PC-3 (cell line): ENCODE measurements at regions not wholly inside any gene's neighbourhood (a gene's known extent, or its start where the extent isn't known, plus 50 kb on each side); places are given as distances from the start of the nearest gene placed in this dataset.

Experiments
- ATAC-seq: fragments of 200-7000 bp; cut with Tn5 transposase; 2 replicates; pipeline ENCODE4 v1.9.1; 2020; ENCODE audit warnings: mild to moderate bottlenecking, moderate library complexity
- BruUV-seq: library from RNA; stranded (reverse); fragments of 400-500 nt; replicated peaks from 2 replicates; lab custom pipeline; 2021; lab: Mats Ljungman, UMichigan
- CTCF ChIA-PET: fragments of 300-600 bp; sonication (Branson Sonifier 250); formaldehyde crosslinking; loops from one replicate; lab custom pipeline; 2022; ENCODE audit warnings: antibody characterized with exemption; lab: Charles Lee
- POLR2A ChIA-PET: fragments of 300-600 bp; sonication (Branson Sonifier 250); formaldehyde crosslinking; loops from one replicate; lab custom pipeline; 2022; ENCODE audit warnings: antibody characterized with exemption; ENCODE audit not compliant: unreplicated experiment; lab: Charles Lee
- DNase-seq: peaks from one replicate; pipeline ENCODE4 v3.0.0-alpha.2; 2015
- H2AFZ ChIP-seq: fragments of 300-600 bp; sonication (generic); 2 replicates; pipeline ENCODE4 v1.6.0; 2016; ENCODE audit warnings: antibody characterized with exemption, low read length
- H3F3A ChIP-seq: fragments of 300-600 bp; sonication (generic); one replicate; pipeline ENCODE4 v1.6.0; 2017; ENCODE audit warnings: antibody characterized with exemption, low read length, control low read depth, mild to moderate bottlenecking; ENCODE audit not compliant: unreplicated experiment
- H3K27ac ChIP-seq: fragments of 300-600 bp; sonication (generic); 2 replicates; pipeline ENCODE4 v1.5.1; 2016; ENCODE audit warnings: mild to moderate bottlenecking, low read length
- H3K27me3 ChIP-seq: fragments of 300-600 bp; sonication (generic); 2 replicates; pipeline ENCODE4 v1.6.1; 2016; ENCODE audit warnings: low read length, mixed read lengths
- H3K36me3 ChIP-seq: fragments of 300-600 bp; sonication (generic); 2 replicates; pipeline ENCODE4 v1.6.1; 2016; ENCODE audit warnings: low read depth, mixed run types, low read length, mixed read lengths
- H3K4me1 ChIP-seq: fragments of 300-600 bp; sonication (generic); 2 replicates; pipeline ENCODE4 v1.5.1; 2016; ENCODE audit warnings: low read length; ENCODE audit not compliant: insufficient read depth
- H3K4me2 ChIP-seq: fragments of 300-600 bp; sonication (generic); 2 replicates; pipeline ENCODE4 v1.6.0; 2016; ENCODE audit warnings: low read length
- H3K4me3 ChIP-seq: fragments of 300-600 bp; sonication (generic); 2 replicates; pipeline ENCODE4 v1.5.1; 2016; ENCODE audit warnings: mild to moderate bottlenecking, low read length, mixed read lengths
- H3K79me2 ChIP-seq: fragments of 300-600 bp; sonication (generic); 2 replicates; pipeline ENCODE4 v1.6.1; 2017; ENCODE audit warnings: low read length, mixed read lengths
- H3K9ac ChIP-seq: fragments of 300-600 bp; sonication (generic); 2 replicates; pipeline ENCODE4 v1.6.0; 2016; ENCODE audit warnings: mild to moderate bottlenecking, low read length
- H3K9me2 ChIP-seq: fragments of 300-600 bp; sonication (generic); replicated peaks from 2 replicates; pipeline ENCODE4 v1.6.1; 2016; ENCODE audit warnings: mixed run types, low read length, mixed read lengths
- H3K9me3 ChIP-seq: fragments of 300-600 bp; sonication (generic); 2 replicates; pipeline ENCODE4 v1.6.1; 2016; ENCODE audit warnings: low read length, mixed read lengths
- H4K20me1 ChIP-seq: fragments of 300-600 bp; sonication (generic); 2 replicates; pipeline ENCODE4 v1.6.1; 2016; ENCODE audit warnings: low read length, mixed read lengths
- CTCF ChIP-seq: fragments of 300-600 bp; sonication (generic); conservative IDR thresholded peaks from 2 replicates; pipeline ENCODE4 v1.5.1; 2017; ENCODE audit warnings: antibody characterized with exemption, low read depth, mild to moderate bottlenecking, low read length
- EZH2 ChIP-seq: fragments of 300-600 bp; sonication (generic); IDR thresholded peaks from one replicate; pipeline ENCODE4 v1.6.1; 2017; ENCODE audit warnings: antibody characterized with exemption, mild to moderate bottlenecking, low read length; ENCODE audit not compliant: unreplicated experiment
- EZH2phosphoT487 ChIP-seq: fragments of 300-600 bp; sonication (generic); IDR thresholded peaks from 2 replicates; pipeline ENCODE4 v1.6.1; 2018; ENCODE audit warnings: mild to moderate bottlenecking, antibody characterized with exemption, low read length, borderline replicate concordance
- intact Hi-C: fragments of 100-400 bp; cut with micrococcal nuclease; formaldehyde crosslinking; loops from 2 replicates; pipeline ENCODE4 v1.9.0; 2023

GRCh38 chr4:187550256-187550950, 445.2 kb upstream of the ZFP42 start:
- Histone ChIP-seq H3K9me3 (no peaks in the 10 kb centered on the region), H3K27me3 (no peaks in the 10 kb centered on the region), H3K4me1 (peaks cover 15% of the 10 kb centered on the region), H4K20me1 (no peaks in the 10 kb centered on the region), H3K9ac (no peak overlapping the region), H3F3A (no peaks in the 10 kb centered on the region), H3K4me3 (no peak overlapping the region), H2AFZ (0 out of 2 replicates have a peak overlapping the region, but pooled peaks have one; percentile 18), H3K4me2 (no peak overlapping the region), H3K36me3 (no peaks in the 10 kb centered on the region), H3K79me2 (no peaks in the 10 kb centered on the region), H3K27ac (no peak overlapping the region), H3K9me2 (no peaks in the 10 kb centered on the region)
- no peak for TF ChIP-seq EZH2
- TF ChIP-seq CTCF: no peak
- no peak for TF ChIP-seq EZH2phosphoT487
- CTCF ChIA-PET: no interaction called here
- intact Hi-C loops: no loop called here
- DNase-seq (peak; percentile 22), ATAC-seq (no peak)
- no TSS peak for BruUV-seq
- POLR2A ChIA-PET: no interaction called here

GRCh38 chr4:187552781-187553180, 442.8 kb upstream of the ZFP42 start:
- CTCF ChIA-PET: no interaction called here
- intact Hi-C loops: no loop called here
- no peak for DNase-seq
- H3K9me2 ChIP-seq: no peaks in the 10 kb centered on the region
- H3K4me1 ChIP-seq: peaks cover 16% of the 10 kb centered on the region
- POLR2A ChIA-PET: no interaction called here
- H3K9ac ChIP-seq: no peak overlapping the region
- BruUV-seq: no TSS peak
- H3F3A ChIP-seq: no peaks in the 10 kb centered on the region
- no peak overlapping the region for H2AFZ ChIP-seq
- H3K27ac ChIP-seq: no peak overlapping the region
- no peak for TF ChIP-seq EZH2
- no peak for TF ChIP-seq CTCF
- no peak for TF ChIP-seq EZH2phosphoT487
- H3K9me3 ChIP-seq: no peaks in the 10 kb centered on the region
- H3K4me3 ChIP-seq: no peak overlapping the region
- H3K79me2 ChIP-seq: no peaks in the 10 kb centered on the region
- H3K27me3 ChIP-seq: no peaks in the 10 kb centered on the region
- H3K36me3 ChIP-seq: no peaks in the 10 kb centered on the region
- no peak overlapping the region for H3K4me2 ChIP-seq
- no peak for ATAC-seq
- H4K20me1 ChIP-seq: no peaks in the 10 kb centered on the region

- DNase-seq (peak; percentile 43), ATAC-seq (peak; percentile 88)
- no peak overlapping the region for H3K27ac ChIP-seq
- peak overlapping the region; percentile 41; the same call in 1 of the 2 replicates for H3K4me2 ChIP-seq
- H3K4me3 ChIP-seq: no peak overlapping the region
- no peak overlapping the region for H2AFZ ChIP-seq
- intact Hi-C loops: no loop called here
- POLR2A ChIA-PET: no interaction called here
- no peaks in the 10 kb centered on the region for H3K27me3 ChIP-seq
- no peak overlapping the region for H3K9ac ChIP-seq
- CTCF ChIA-PET: no interaction called here
- H3K4me1 ChIP-seq: peaks cover 21% of the 10 kb centered on the region
- no peaks in the 10 kb centered on the region for H3K79me2 ChIP-seq
- H3K9me3 ChIP-seq: no peaks in the 10 kb centered on the region
- H3K36me3 ChIP-seq: no peaks in the 10 kb centered on the region
- H3K9me2 ChIP-seq: no peaks in the 10 kb centered on the region
- H3F3A ChIP-seq: no peaks in the 10 kb centered on the region
- BruUV-seq: no TSS peak
- TF ChIP-seq EZH2: no peak
- no peaks in the 10 kb centered on the region for H4K20me1 ChIP-seq
Observed at GRCh38 chr4:187555174-187555573, 440.4 kb upstream of the ZFP42 start.
